ENCODE measurements at regions not wholly inside any gene's neighbourhood (a gene's known extent, or its start where the extent isn't known, plus 50 kb on each side); places are given as distances from the start of the nearest gene placed in this dataset.

GRCh38 chr2:11033114-11033513 lies 121.4 kb downstream of the KCNF1 start (continued):
- TF ChIP-seq CTBP2 (IDR thresholded peaks at IDR 0.05; ENCODE audit: borderline replicate concordance, insufficient read depth, insufficient read length, low read length) (no peak), TAF7 (optimal IDR thresholded peaks at IDR 0.05; ENCODE audit: borderline replicate concordance, low read depth, low read length) (no peak)

Measured in H1 (cell line).